Thyroid gland (tissue), 4 donors: ENCODE measurements at regions not wholly inside any gene's neighbourhood (a gene's known extent, or its start where the extent isn't known, plus 50 kb on each side); places are given as distances from the start of the nearest gene placed in this dataset.

Experiments
- DNase-seq, 2 donors: peaks; one replicate each; pipeline ENCODE4 v3.0.0-alpha.2; 2019
- H3K27ac ChIP-seq, 3 donors: fragments of 200-600 bp; sonication (generic); 1 replicate in 2 of 3; 2 replicates in 1 of 3; pipeline ENCODE4 v1.5.1; 2016 to 2019; ENCODE audit warnings: mild to moderate bottlenecking in 1 of 3, moderate library complexity in 1 of 3
- H3K27me3 ChIP-seq: fragments of 200-600 bp; sonication (generic); one replicate; pipeline ENCODE4 v1.5.1; 2019
- H3K36me3 ChIP-seq, 2 donors: fragments of 200-600 bp; sonication (generic); one replicate each; pipeline ENCODE4 v1.5.1; 2016 to 2019
- H3K4me1 ChIP-seq, 2 donors: fragments of 200-600 bp; sonication (generic); one replicate each; pipeline ENCODE4 v1.5.1; 2017 to 2019
- H3K4me3 ChIP-seq, 3 donors: fragments of 200-600 bp; sonication (generic); replicated peaks in 1 of 3; 1 replicate in 2 of 3; 2 replicates in 1 of 3; pipeline ENCODE4 v1.5.1; 2016; ENCODE audit warnings: mild to moderate bottlenecking in 1 of 3
- H3K9me3 ChIP-seq: fragments of 200-600 bp; sonication (generic); one replicate; pipeline ENCODE4 v1.5.1; 2017
- POLR2A ChIP-seq, 2 donors: fragments of 450-650 bp; IDR thresholded peaks; one replicate each; pipeline ENCODE4 v1.6.1; 2017; ENCODE audit warnings: antibody characterized with exemption in 2 of 2, mild to moderate bottlenecking in 2 of 2, moderate library complexity in 1 of 2
- WGBS, 2 donors: methylation state at CpG; one replicate each; pipeline ENCODE4 v1.1.5; 2017; 5-methylcytosine and 5-hydroxymethylcytosine counted together
- intact Hi-C: fragments of 100-400 bp; cut with DNase I; formaldehyde crosslinking; loops from one replicate; pipeline ENCODE4 v1.15.1; 2023
- TF ChIP-seq, protein P1 (sequence below), 6 experiments: fragments of 200-600 bp in 3 of 6; fragments of 450-650 bp in 3 of 6; sonication (generic) in 3 of 6; IDR thresholded peaks; one replicate each; pipeline ENCODE4 v1.5.1; 2016 to 2019; ENCODE audit warnings: antibody characterized with exemption in 6 of 6, mild to moderate bottlenecking in 2 of 6, inconsistent platforms in 1 of 6, moderate library complexity in 1 of 6

DNA sequence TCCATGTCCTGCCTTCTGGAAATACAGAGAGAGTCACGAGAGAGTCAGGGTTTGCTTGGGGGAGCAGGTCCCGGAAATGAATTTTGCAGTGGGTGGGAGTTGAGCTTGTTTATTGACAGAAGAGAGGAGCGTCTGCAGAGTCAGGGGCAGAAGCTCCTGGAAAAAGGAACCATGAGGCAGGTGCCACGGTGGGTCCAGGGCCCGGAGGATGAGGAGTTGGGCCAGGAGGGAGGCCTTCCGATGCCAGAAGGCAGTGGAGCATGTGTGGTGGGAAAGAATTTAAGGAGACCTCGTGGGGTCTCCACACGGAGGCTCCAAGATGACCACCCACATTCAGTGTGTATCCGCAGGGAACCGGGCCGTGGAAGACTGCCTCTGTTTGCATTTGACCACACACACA, 461.2 kb downstream of the BRD1 start:
- H3K27me3 ChIP-seq, result no peaks in the 10 kb centered on the region
- no peaks in the 10 kb centered on the region for H3K36me3 ChIP-seq
- intact Hi-C loops, result no loop called here
- H3K4me1 ChIP-seq, result no peaks in the 10 kb centered on the region
- DNase-seq, result no peak
- TF ChIP-seq, protein P1, sequence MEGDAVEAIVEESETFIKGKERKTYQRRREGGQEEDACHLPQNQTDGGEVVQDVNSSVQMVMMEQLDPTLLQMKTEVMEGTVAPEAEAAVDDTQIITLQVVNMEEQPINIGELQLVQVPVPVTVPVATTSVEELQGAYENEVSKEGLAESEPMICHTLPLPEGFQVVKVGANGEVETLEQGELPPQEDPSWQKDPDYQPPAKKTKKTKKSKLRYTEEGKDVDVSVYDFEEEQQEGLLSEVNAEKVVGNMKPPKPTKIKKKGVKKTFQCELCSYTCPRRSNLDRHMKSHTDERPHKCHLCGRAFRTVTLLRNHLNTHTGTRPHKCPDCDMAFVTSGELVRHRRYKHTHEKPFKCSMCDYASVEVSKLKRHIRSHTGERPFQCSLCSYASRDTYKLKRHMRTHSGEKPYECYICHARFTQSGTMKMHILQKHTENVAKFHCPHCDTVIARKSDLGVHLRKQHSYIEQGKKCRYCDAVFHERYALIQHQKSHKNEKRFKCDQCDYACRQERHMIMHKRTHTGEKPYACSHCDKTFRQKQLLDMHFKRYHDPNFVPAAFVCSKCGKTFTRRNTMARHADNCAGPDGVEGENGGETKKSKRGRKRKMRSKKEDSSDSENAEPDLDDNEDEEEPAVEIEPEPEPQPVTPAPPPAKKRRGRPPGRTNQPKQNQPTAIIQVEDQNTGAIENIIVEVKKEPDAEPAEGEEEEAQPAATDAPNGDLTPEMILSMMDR (IDR thresholded peaks at IDR 0.05), result no peak
- TF ChIP-seq POLR2A (IDR thresholded peaks at IDR 0.05), result no peak
- H3K9me3 ChIP-seq, result no peaks in the 10 kb centered on the region
- H3K27ac ChIP-seq, result no peak overlapping the region
- WGBS, 2 donors, result 69 to 72% methylated on average over 11 of the region's 11 CpGs
- no peak overlapping the region for H3K4me3 ChIP-seq

DNA sequence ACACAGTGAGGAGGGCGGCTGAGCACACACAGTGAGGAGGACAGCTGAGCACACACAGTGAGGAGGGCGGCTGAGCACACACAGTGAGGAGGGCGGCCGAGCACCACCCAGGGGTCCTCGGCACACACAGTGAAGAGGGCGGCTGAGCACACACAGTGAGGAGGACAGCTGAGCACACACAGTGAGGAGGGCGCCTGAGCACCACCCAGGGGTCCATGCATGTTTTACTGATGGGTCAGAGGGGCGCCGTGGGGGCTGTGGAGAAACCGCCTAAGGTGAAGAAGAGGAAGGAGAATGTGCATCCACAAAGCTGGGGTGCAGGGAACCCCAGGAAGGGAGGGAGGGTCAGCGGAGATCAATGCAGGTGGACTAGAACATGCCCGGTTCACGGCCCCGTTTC, 461.8 kb downstream of the BRD1 start:
- H3K4me1 ChIP-seq, result no peaks in the 10 kb centered on the region
- TF ChIP-seq, protein P1 (IDR thresholded peaks at IDR 0.05), result no peak
- no peak for TF ChIP-seq POLR2A (IDR thresholded peaks at IDR 0.05)
- H3K4me3 ChIP-seq, result no peak overlapping the region
- no peak for DNase-seq
- no peaks in the 10 kb centered on the region for H3K9me3 ChIP-seq
- intact Hi-C loops, result no loop called here
- 62 to 75% methylated on average over 14 of the region's 14 CpGs for WGBS, 2 donors
- no peak overlapping the region for H3K27ac ChIP-seq
- H3K36me3 ChIP-seq, result no peaks in the 10 kb centered on the region
- no peaks in the 10 kb centered on the region for H3K27me3 ChIP-seq

DNA sequence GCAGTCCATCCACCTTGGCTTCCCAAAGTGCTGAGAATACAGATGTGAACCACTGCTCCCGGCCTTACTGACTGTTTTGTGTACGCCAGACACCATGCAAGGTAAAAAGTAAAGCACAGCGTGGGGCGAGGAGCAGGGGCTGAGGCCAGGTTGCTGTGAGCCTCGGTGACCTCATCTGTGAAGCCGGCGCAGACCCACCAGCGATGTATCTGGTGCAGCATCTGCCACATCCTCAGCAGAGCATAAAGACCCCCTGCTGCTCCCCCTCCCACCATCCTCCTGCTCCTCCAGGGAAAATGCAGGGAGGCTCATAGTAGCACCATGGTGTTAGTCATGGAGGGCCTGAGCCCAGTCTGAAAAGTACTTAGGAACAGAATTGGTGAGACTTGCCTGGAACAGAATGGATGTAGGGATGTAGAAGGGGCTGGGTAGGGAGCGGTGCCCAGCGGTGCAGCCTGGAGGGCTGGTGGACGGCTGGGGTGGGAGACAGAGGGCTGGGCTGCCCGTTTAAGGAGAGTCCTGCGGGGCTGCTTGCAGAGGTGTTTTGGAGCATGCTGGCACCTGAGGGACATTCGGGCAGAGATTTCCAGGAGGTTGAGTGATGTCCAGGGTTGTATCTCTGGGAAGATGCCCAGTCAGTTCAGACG, 462.4 kb downstream of the BRD1 start:
- TF ChIP-seq, protein P1 (IDR thresholded peaks at IDR 0.05), result no peak
- no peak for TF ChIP-seq POLR2A (IDR thresholded peaks at IDR 0.05)
- intact Hi-C loops, result no loop called here
- Histone ChIP-seq H3K36me3 (no peaks in the 10 kb centered on the region), H3K27me3 (no peaks in the 10 kb centered on the region), H3K4me1 (no peaks in the 10 kb centered on the region), H3K4me3 (no peak overlapping the region), H3K27ac (no peak overlapping the region), H3K9me3 (no peaks in the 10 kb centered on the region)
- WGBS, 2 donors, result 82 to 89% methylated on average over 15 of the region's 15 CpGs
- no peak for DNase-seq

DNA sequence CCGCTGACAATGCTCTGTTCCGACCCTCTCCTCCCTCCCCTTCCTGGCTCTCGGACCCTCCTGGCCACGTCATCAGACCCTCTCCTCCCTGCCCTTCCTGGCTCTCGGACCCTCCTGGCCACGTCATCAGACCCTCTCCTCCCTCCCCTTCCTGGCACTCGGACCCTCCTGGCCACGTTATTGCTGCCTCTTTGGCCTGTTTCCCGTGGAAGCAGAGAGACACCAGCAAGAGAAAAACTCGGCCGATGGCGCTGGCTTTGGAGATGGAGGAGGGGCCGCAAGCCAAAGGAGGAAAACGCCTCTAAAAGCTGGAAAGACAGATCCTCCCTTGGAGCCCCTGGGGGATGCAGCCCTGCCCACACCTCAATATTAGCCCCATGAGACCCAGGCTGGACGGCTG, 463.3 kb downstream of the BRD1 start:
- no peaks in the 10 kb centered on the region for H3K27me3 ChIP-seq
- no peak overlapping the region for H3K4me3 ChIP-seq
- intact Hi-C loops, result no loop called here
- no peaks in the 10 kb centered on the region for H3K4me1 ChIP-seq
- H3K9me3 ChIP-seq, result no peaks in the 10 kb centered on the region
- no peaks in the 10 kb centered on the region for H3K36me3 ChIP-seq
- WGBS, 2 donors, result 81 to 88% methylated on average over 15 of the region's 15 CpGs
- no peak overlapping the region for H3K27ac ChIP-seq
- TF ChIP-seq POLR2A (IDR thresholded peaks at IDR 0.05), result no peak
- TF ChIP-seq, protein P1 (IDR thresholded peaks at IDR 0.05), result no peak
- no peak for DNase-seq

DNA sequence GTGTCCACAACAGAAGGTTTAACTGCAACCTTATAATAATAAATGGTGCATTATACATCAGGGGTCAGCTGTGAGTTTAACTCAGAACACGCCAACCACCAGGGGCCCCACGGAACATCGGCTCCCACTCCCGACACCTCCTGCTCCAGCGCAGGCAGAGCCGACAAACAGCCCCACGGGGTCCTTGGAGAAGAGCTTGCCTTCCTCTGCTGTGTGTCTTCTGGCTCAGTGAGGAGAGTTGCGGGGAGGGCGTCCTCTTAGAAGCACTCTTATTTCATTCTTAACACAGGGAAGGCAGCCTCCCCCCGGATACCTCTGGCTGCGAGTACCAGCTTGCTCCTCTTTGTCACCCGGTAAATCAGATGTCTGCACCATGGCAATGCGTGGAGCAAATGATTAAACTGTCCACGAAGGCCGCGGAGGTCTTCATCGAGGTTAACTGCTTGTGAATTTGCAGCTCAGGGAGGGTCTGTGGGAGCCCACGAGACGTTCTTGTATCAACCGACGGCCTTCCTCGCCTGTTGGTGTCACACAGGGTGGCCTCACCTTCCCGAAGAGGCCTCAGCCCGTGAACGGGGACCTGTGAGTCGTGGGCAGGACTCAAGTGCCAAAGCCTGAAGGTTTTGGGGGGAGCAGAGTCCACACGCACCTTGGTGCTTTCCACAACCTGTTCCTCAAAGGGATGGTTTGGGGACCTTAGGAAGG, 464.0 kb downstream of the BRD1 start:
- no peak for DNase-seq
- no peak for TF ChIP-seq POLR2A (IDR thresholded peaks at IDR 0.05)
- TF ChIP-seq, protein P1 (IDR thresholded peaks at IDR 0.05), result no peak
- Histone ChIP-seq H3K27me3 (no peaks in the 10 kb centered on the region), H3K9me3 (no peaks in the 10 kb centered on the region), H3K4me1 (no peaks in the 10 kb centered on the region), H3K27ac (no peak overlapping the region), H3K36me3 (no peaks in the 10 kb centered on the region), H3K4me3 (no peak overlapping the region)
- intact Hi-C loops, result no loop called here
- 90 to 92% methylated on average over 21 to 27 of the region's 27 CpGs for WGBS, 2 donors
